AG04450 (cell line): ENCODE measurements at regions not wholly inside any gene's neighbourhood (a gene's known extent, or its start where the extent isn't known, plus 50 kb on each side); places are given as distances from the start of the nearest gene placed in this dataset.

ENCODE experiments used
- CTCF ChIA-PET: fragments of 300-600, 350-600 bp; formaldehyde crosslinking; extraction: SDS; loops from one replicate; lab custom pipeline; 2022; ENCODE audit warnings: antibody characterized with exemption, inconsistent platforms; lab: Charles Lee
- POLR2A ChIA-PET: fragments of 350-600 bp; formaldehyde crosslinking; extraction: SDS; loops from one replicate; lab custom pipeline; 2021; ENCODE audit warnings: antibody characterized with exemption, inconsistent platforms; lab: Yijun Ruan, JAX
- DNase-seq: peaks from one replicate; pipeline ENCODE4 v3.0.0-alpha.2; 2011; ENCODE audit warnings: low read depth, low spot score
- H3K27ac ChIP-seq: one replicate; pipeline ENCODE4 v1.5.1; 2012; ENCODE audit warnings: low read depth, low read length, control low read depth
- H3K27me3 ChIP-seq: one replicate; pipeline ENCODE4 v1.6.0; 2012; ENCODE audit warnings: low read length; ENCODE audit not compliant: control insufficient read depth, insufficient read depth
- H3K4me3 ChIP-seq: 2 replicates; pipeline ENCODE4 v1.5.1; 2011; ENCODE audit warnings: mild to moderate bottlenecking, low read depth, low read length, control low read depth
- H3K9me3 ChIP-seq: 2 replicates; pipeline ENCODE4 v1.5.1; 2012; ENCODE audit warnings: low read length; ENCODE audit not compliant: control insufficient read depth, insufficient read depth
- TF ChIP-seq, protein P1 (sequence below): IDR thresholded peaks from 2 replicates; pipeline ENCODE4 v1.5.1; 2011; ENCODE audit warnings: low read depth, low read length, control low read depth, inconsistent platforms

DNA sequence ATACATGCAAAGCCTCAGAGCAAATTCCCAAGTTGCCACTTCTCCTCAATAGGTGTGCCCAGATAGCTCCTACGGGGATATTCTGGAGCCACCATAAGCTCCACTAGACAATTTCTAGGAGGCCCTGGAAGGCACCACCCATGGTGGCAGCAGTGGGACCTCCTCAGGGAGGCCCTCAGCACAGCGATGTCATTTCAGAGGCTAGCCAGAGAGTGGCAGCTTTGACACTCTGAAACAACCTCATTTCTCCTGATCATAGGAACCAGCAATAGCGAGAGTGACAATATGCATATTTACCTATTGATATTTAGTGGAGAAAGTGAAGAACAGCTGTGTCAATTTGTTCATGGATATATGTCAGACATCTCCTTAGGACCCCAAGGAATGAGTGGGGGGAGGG is 612.3 kb downstream of the SOX5 start:
- TF ChIP-seq, protein P1, sequence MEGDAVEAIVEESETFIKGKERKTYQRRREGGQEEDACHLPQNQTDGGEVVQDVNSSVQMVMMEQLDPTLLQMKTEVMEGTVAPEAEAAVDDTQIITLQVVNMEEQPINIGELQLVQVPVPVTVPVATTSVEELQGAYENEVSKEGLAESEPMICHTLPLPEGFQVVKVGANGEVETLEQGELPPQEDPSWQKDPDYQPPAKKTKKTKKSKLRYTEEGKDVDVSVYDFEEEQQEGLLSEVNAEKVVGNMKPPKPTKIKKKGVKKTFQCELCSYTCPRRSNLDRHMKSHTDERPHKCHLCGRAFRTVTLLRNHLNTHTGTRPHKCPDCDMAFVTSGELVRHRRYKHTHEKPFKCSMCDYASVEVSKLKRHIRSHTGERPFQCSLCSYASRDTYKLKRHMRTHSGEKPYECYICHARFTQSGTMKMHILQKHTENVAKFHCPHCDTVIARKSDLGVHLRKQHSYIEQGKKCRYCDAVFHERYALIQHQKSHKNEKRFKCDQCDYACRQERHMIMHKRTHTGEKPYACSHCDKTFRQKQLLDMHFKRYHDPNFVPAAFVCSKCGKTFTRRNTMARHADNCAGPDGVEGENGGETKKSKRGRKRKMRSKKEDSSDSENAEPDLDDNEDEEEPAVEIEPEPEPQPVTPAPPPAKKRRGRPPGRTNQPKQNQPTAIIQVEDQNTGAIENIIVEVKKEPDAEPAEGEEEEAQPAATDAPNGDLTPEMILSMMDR, result no peak
- Histone ChIP-seq H3K27me3 (no peaks in the 10 kb centered on the region), H3K9me3 (no peaks in the 10 kb centered on the region), H3K27ac (no peak overlapping the region), H3K4me3 (no peak overlapping the region)
- CTCF ChIA-PET, result no interaction called here
- no peak for DNase-seq
- POLR2A ChIA-PET, result no interaction called here

DNA sequence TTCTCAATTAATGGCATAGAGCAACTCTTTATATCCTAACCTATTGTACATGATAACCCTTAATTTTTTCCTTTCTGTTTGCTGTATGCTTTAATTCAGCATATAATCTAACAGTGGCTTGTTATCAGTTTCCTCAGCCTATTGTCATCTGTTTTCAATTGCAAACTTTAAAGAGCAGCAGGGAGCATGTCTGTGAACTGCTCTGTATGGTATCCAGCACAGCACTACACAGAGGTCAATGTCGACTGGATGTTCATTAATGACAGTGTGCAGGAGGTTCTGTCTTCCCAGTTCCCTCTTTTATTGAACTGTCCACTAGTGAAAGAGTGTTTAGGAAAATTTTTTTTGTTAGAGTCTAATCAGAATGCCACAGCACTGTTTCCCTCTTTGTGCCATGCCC is 609.1 kb downstream of the SOX5 start:
- H3K27ac ChIP-seq, result no peak overlapping the region
- TF ChIP-seq, protein P1, result no peak
- no peaks in the 10 kb centered on the region for H3K9me3 ChIP-seq
- ChIA-PET POLR2A (no interaction called here), CTCF (no interaction called here)
- H3K27me3 ChIP-seq, result no peaks in the 10 kb centered on the region
- no peak for DNase-seq
- H3K4me3 ChIP-seq, result no peak overlapping the region

GRCh38 chr12:23342407-23342806 is 607.1 kb downstream of the SOX5 start:
- POLR2A ChIA-PET, result no interaction called here
- Histone ChIP-seq H3K4me3 (no peak overlapping the region), H3K27ac (no peak overlapping the region), H3K9me3 (no peaks in the 10 kb centered on the region), H3K27me3 (no peaks in the 10 kb centered on the region)
- TF ChIP-seq, protein P1, result no peak
- CTCF ChIA-PET, result no interaction called here
- no peak for DNase-seq

GRCh38 chr12:23349564-23349963 is 599.9 kb downstream of the SOX5 start:
- ChIA-PET CTCF (no interaction called here), POLR2A (no interaction called here)
- Histone ChIP-seq H3K4me3 (no peak overlapping the region), H3K9me3 (no peaks in the 10 kb centered on the region), H3K27ac (no peak overlapping the region), H3K27me3 (no peaks in the 10 kb centered on the region)
- no peak for DNase-seq
- TF ChIP-seq, protein P1, result no peak

GRCh38 chr12:23350808-23351207 is 598.7 kb downstream of the SOX5 start:
- no peaks in the 10 kb centered on the region for H3K27me3 ChIP-seq
- POLR2A ChIA-PET, result no interaction called here
- H3K9me3 ChIP-seq, result no peaks in the 10 kb centered on the region
- CTCF ChIA-PET, result no interaction called here
- H3K27ac ChIP-seq, result no peak overlapping the region
- TF ChIP-seq, protein P1, result no peak
- H3K4me3 ChIP-seq, result no peak overlapping the region
- no peak for DNase-seq
